IPS-18c (cell line): ENCODE measurements at regions not wholly inside any gene's neighbourhood (a gene's known extent, or its start where the extent isn't known, plus 50 kb on each side); places are given as distances from the start of the nearest gene placed in this dataset.
"Not testable (repeated sequence)": the region's sequence is repeated elsewhere in the genome, so short reads cannot be mapped to it uniquely, and the experiment has no call there.

ENCODE experiments used
- H3K4me3 ChIP-seq: 2 replicates; pipeline ENCODE4 v1.7.0; 2013; ENCODE audit warnings: low read depth, mild to moderate bottlenecking, low read length, moderate library complexity; ENCODE audit not compliant: insufficient read depth
- H3K9me3 ChIP-seq: one replicate; pipeline ENCODE4 v1.6.1; 2013; ENCODE audit warnings: mild to moderate bottlenecking, low read length, moderate library complexity; ENCODE audit not compliant: control insufficient read depth, insufficient read depth

GRCh38 chr20:52060794-52061714 lies 130.5 kb downstream of the ZFP64 start:
- Histone ChIP-seq H3K9me3 (no peaks in the 10 kb centered on the region), H3K4me3 (no peak overlapping the region)

GRCh38 chr20:52057133-52057532 lies 134.4 kb downstream of the ZFP64 start:
- H3K4me3 ChIP-seq: not testable (repeated sequence)

GRCh38 chr20:52056203-52057062 lies 135.1 kb downstream of the ZFP64 start:
- Histone ChIP-seq H3K4me3 (no peak overlapping the region), H3K9me3 (peaks cover 3% of the 10 kb centered on the region)

More at GRCh38 chr20:52057133-52057532, 134.4 kb downstream of the ZFP64 start:
- not testable (repeated sequence) for H3K9me3 ChIP-seq

GRCh38 chr20:52054123-52054522 lies 137.5 kb downstream of the ZFP64 start:
- no peak overlapping the region for H3K4me3 ChIP-seq
- peaks cover 3% of the 10 kb centered on the region for H3K9me3 ChIP-seq

DNA sequence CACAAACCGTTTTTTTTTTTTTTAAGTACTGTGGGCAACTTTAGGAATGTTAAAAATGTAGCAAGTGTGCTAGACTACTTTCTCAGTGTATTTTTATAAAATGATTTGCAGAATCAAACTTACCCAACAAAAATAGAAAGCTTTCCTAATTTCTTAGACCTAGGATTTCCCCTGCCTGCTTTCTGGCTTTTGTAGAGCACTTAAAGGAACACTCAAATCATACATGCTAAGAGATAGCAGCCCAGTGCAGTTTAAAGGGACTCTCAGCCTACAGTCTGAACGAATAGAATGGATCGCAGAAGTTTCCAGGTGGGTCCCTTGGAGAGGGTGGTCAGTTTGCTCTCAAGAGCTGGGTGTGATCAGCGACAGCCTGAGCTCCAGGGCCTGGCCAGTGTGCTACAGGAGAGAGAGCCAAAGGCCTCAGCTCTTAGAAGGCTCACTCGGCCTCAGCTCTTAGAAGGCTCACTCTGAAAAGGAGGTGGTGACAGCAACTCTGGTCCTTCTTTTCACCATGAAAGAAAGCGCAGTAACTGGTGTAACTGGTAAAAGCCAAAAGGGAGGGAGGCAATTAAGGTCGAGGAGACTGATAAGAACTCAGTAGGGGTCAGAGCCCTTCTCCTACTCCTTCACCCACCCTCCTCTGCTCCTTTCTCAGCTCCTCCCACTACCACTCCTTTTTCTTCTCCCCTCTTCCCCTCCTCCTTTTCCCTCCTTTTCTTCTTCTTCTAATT lies 142.4 kb downstream of the ZFP64 start:
- H3K4me3 ChIP-seq: no peak overlapping the region
- no peaks in the 10 kb centered on the region for H3K9me3 ChIP-seq

DNA sequence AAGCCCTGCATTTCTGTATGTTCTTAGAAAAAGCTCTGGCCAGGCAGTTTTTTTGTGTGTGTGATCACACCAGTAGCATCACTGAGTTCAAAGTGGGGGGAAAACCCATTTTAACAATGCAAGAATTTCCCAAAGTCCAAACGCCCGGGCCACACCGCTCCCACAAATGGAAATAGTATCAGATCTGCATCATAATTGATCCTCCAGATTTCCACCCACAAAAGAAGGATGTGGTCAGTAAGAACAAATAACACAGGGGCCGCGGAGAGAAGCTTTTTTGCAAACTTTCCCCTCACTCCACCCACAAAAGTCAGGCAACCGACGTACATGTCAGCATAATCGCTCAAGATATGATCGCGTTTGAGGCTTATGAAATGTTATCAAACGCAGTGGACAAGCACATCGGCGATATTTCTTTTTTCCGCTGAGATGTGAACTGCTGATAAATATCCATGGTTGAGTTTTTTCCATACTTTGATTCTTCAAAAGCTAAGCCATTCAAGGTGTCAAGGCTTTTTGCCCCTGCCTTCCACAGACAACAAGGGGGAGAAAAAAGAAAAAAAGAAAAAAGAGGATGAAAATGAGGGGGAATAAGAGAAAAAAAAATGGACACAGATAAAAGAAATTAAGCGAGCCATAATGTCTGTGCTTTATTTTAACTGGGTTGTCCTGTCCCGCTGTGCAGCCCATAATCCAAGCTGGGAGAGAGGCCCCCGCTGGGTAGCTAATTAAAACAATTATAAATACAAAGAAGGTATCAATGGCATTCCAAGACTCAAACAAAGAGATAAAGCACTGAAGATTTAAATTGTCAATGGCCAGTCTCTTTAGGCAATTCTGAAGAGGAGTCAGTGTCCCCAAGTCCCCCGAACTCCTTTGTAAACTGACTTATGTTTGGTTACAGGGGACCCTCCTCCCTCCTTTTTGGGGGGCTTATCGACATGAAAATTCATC lies 143.5 kb downstream of the ZFP64 start:
- H3K4me3 ChIP-seq: no peak overlapping the region
- H3K9me3 ChIP-seq: no peaks in the 10 kb centered on the region

- H3K9me3 ChIP-seq: peaks cover 1% of the 10 kb centered on the region
- H3K4me3 ChIP-seq: no peak overlapping the region
Observed at GRCh38 chr20:52041966-52042365, 149.6 kb downstream of the ZFP64 start.

GRCh38 chr20:52039790-52040189 lies 151.8 kb downstream of the ZFP64 start:
- Histone ChIP-seq H3K4me3 (no peak overlapping the region), H3K9me3 (peaks cover 4% of the 10 kb centered on the region)

GRCh38 chr20:52038632-52039031 lies 152.9 kb downstream of the ZFP64 start:
- H3K4me3 ChIP-seq, H3K9me3 ChIP-seq: not testable (repeated sequence)

DNA sequence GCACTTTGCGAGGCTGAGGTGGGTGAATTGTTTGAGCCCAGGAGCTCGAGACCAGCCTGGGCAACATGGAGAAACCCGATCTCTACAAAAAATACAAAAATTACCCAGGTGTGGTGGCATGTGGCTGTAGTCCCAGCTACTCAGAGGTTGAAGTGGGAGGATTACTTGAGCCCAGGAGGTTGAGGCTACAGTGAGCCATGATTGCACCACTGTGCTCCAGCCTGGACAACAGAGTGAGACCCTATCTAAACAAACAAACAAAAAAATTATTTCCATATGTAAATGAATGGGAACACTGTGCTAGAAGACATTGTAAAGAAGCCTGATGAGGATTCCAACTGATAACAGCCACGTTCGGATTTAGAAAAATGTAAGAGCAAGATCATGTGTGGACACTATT lies 154.2 kb downstream of the ZFP64 start:
- H3K9me3 ChIP-seq: peaks cover 4% of the 10 kb centered on the region
- H3K4me3 ChIP-seq: no peak overlapping the region

GRCh38 chr20:52035977-52036376 lies 155.6 kb downstream of the ZFP64 start:
- Histone ChIP-seq H3K4me3 (no peak overlapping the region), H3K9me3 (peaks cover 4% of the 10 kb centered on the region)

GRCh38 chr20:52035498-52035897 lies 156.1 kb downstream of the ZFP64 start:
- Histone ChIP-seq H3K9me3 (peaks cover 4% of the 10 kb centered on the region), H3K4me3 (no peak overlapping the region)

GRCh38 chr20:52034581-52034980 lies 157.0 kb downstream of the ZFP64 start:
- Histone ChIP-seq H3K4me3 (no peak overlapping the region), H3K9me3 (peaks cover 6% of the 10 kb centered on the region)

- Histone ChIP-seq H3K4me3 (no peak overlapping the region), H3K9me3 (peaks cover 6% of the 10 kb centered on the region)
Observed at GRCh38 chr20:52033313-52033712, 158.3 kb downstream of the ZFP64 start.

- not testable (repeated sequence) for H3K9me3 ChIP-seq, H3K4me3 ChIP-seq
Observed at GRCh38 chr20:52032304-52032683, 159.3 kb downstream of the ZFP64 start.

GRCh38 chr20:52031563-52032303 lies 159.8 kb downstream of the ZFP64 start:
- peaks cover 2% of the 10 kb centered on the region for H3K9me3 ChIP-seq
- no peak overlapping the region for H3K4me3 ChIP-seq
